Fibroblast of lung (primary cell): ENCODE measurements at regions not wholly inside any gene's neighbourhood (a gene's known extent, or its start where the extent isn't known, plus 50 kb on each side); places are given as distances from the start of the nearest gene placed in this dataset.

Source experiments
- DNase-seq, 2 donors: peaks; one replicate each; pipeline versions ENCODE4 v3.0.0 to v3.0.0-alpha.2; 2010; ENCODE audit warnings: low read depth in 2 of 2
- H2AFZ ChIP-seq: 2 replicates; pipeline ENCODE4 v1.5.1; 2012; ENCODE audit warnings: low read length, control low read depth, inconsistent platforms
- H3K27ac ChIP-seq: 2 replicates; pipeline ENCODE4 v1.5.1; 2011; ENCODE audit warnings: low read length, control low read depth; ENCODE audit not compliant: insufficient read depth
- H3K27me3 ChIP-seq: 2 replicates; pipeline ENCODE4 v1.5.1; 2011; ENCODE audit warnings: mild to moderate bottlenecking, low read length; ENCODE audit not compliant: control insufficient read depth, insufficient read depth
- H3K36me3 ChIP-seq: 2 replicates; pipeline ENCODE4 v1.5.1; 2011; ENCODE audit warnings: low read length; ENCODE audit not compliant: control insufficient read depth, insufficient read depth
- H3K4me1 ChIP-seq: 2 replicates; pipeline ENCODE4 v1.5.1; 2011; ENCODE audit warnings: low read length; ENCODE audit not compliant: control insufficient read depth, insufficient read depth; ENCODE audit errors: extremely low read depth
- H3K4me2 ChIP-seq: 2 replicates; pipeline ENCODE4 v1.5.1; 2011; ENCODE audit warnings: low read length, control low read depth; ENCODE audit not compliant: insufficient read depth; ENCODE audit errors: extremely low read depth
- H3K4me3 ChIP-seq, 4 experiments: fragments of 200-600 bp in 1 of 4; sonication (generic) in 1 of 4; replicated peaks in 1 of 4; 2 replicates each; pipeline ENCODE4 v1.5.1; 2011 to 2016; ENCODE audit warnings: low read length in 4 of 4, low read depth in 3 of 4, mild to moderate bottlenecking in 3 of 4, control low read depth in 2 of 4, inconsistent platforms in 1 of 4, mixed read lengths in 1 of 4; ENCODE audit not compliant: insufficient read depth in 1 of 4; ENCODE audit errors: control extremely low read depth in 1 of 4
- H3K79me2 ChIP-seq: 2 replicates; pipeline ENCODE4 v1.5.1; 2012; ENCODE audit warnings: mild to moderate bottlenecking, low read length, inconsistent platforms; ENCODE audit not compliant: control insufficient read depth, insufficient read depth
- H3K9ac ChIP-seq: 2 replicates; pipeline ENCODE4 v1.5.1; 2011; ENCODE audit warnings: mild to moderate bottlenecking, low read length, control low read depth; ENCODE audit not compliant: insufficient read depth
- H3K9me3 ChIP-seq: 2 replicates; pipeline ENCODE4 v1.5.1; 2012; ENCODE audit warnings: low read depth, low read length; ENCODE audit not compliant: control insufficient read depth, insufficient read depth
- H4K20me1 ChIP-seq: 2 replicates; pipeline ENCODE4 v1.5.1; 2011; ENCODE audit warnings: low read length; ENCODE audit not compliant: control insufficient read depth, insufficient read depth; ENCODE audit errors: extremely low read depth
- CTCF ChIP-seq, 2 donors: IDR thresholded peaks in 1 of 2; conservative IDR thresholded peaks in 1 of 2; 1 replicate in 1 of 2; 2 replicates in 1 of 2; pipeline ENCODE4 v1.5.1; 2011 to 2012; ENCODE audit warnings: low read length in 2 of 2, control low read depth in 1 of 2, inconsistent platforms in 1 of 2, low read depth in 1 of 2, mild to moderate bottlenecking in 1 of 2
- EZH2 ChIP-seq: IDR thresholded peaks from 2 replicates; pipeline ENCODE4 v1.5.1; 2012; ENCODE audit warnings: low read length, control low read depth, mild to moderate bottlenecking; ENCODE audit errors: missing control alignments

DNA sequence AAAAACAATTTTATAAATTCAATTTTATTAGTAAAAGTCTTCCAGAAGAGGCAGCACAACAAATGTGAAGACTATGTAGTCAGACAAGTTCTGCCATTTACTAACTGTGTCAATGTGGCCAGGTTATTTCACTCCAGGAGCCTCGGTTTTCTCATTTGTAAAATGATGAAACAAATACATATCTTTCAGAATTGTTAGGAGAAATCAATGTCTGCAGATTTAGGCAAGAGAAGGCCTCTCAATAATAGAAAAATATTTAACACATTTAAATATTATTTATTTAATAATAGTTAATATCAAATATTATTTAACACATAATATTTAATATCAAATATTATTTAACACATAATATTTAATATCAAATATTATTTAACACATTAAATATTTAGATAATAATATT, 75.6 kb upstream of the PTGFR start:
- no peak overlapping the region for H3K9ac ChIP-seq
- H3K4me2 ChIP-seq = no peak overlapping the region
- TF ChIP-seq EZH2 (no peak), CTCF (conservative IDR thresholded peaks at IDR 0.05 in 1 of 2, IDR thresholded peaks at IDR 0.05 in 1 of 2; ENCODE audit: low read depth in 1 of 2, low read length in 2 of 2) (no peak)
- no peaks in the 10 kb centered on the region for H3K4me1 ChIP-seq
- no peaks in the 10 kb centered on the region for H3K9me3 ChIP-seq
- no peak overlapping the region for H3K4me3 ChIP-seq
- no peak for DNase-seq
- no peaks in the 10 kb centered on the region for H4K20me1 ChIP-seq
- H3K27me3 ChIP-seq = no peaks in the 10 kb centered on the region
- H2AFZ ChIP-seq = no peak overlapping the region
- H3K27ac ChIP-seq = no peak overlapping the region
- H3K36me3 ChIP-seq = no peaks in the 10 kb centered on the region
- H3K79me2 ChIP-seq = no peaks in the 10 kb centered on the region

GRCh38 chr1:78419309-78419708, 71.5 kb upstream of the PTGFR start:
- Histone ChIP-seq H4K20me1 (no peaks in the 10 kb centered on the region), H3K9ac (no peak overlapping the region), H3K4me3 (no peak overlapping the region), H3K27me3 (no peaks in the 10 kb centered on the region), H3K4me1 (no peaks in the 10 kb centered on the region), H3K27ac (no peak overlapping the region), H2AFZ (no peak overlapping the region), H3K36me3 (no peaks in the 10 kb centered on the region), H3K79me2 (no peaks in the 10 kb centered on the region), H3K4me2 (no peak overlapping the region), H3K9me3 (no peaks in the 10 kb centered on the region)
- DNase-seq = peak; percentile 55 to 91
- no peak for TF ChIP-seq CTCF (conservative IDR thresholded peaks at IDR 0.05 in 1 of 2, IDR thresholded peaks at IDR 0.05 in 1 of 2; ENCODE audit: low read depth in 1 of 2, low read length in 2 of 2)
- TF ChIP-seq EZH2 = no peak

DNA sequence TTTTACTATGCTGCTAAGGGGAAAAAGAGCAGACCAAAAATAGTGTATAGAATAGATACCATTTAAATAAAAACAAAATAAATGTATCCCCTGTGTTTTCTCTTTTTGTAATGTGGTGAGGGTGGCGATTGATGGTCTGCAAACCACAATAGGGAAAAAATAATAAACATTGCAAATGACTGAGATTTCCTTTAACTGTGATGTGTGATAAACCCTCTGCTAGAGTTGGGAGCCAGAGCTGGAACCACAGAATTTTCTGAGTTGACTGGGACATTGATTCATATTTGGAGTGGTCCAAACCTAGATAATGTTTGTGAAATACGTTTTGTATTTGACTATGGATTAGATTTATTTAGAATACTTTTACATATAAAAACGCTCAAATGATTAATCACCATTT, 70.6 kb upstream of the PTGFR start:
- Histone ChIP-seq H3K27me3 (no peaks in the 10 kb centered on the region), H3K27ac (no peak overlapping the region), H3K79me2 (no peaks in the 10 kb centered on the region), H3K4me1 (no peaks in the 10 kb centered on the region), H3K4me3 (no peak overlapping the region), H3K36me3 (no peaks in the 10 kb centered on the region), H3K9ac (no peak overlapping the region), H2AFZ (no peak overlapping the region), H3K4me2 (no peak overlapping the region), H4K20me1 (no peaks in the 10 kb centered on the region), H3K9me3 (no peaks in the 10 kb centered on the region)
- TF ChIP-seq CTCF (conservative IDR thresholded peaks at IDR 0.05 in 1 of 2, IDR thresholded peaks at IDR 0.05 in 1 of 2; ENCODE audit: low read depth in 1 of 2, low read length in 2 of 2) (no peak), EZH2 (no peak)
- DNase-seq = peak; percentile 64 to 77
